ENCODE measurements at regions not wholly inside any gene's neighbourhood (a gene's known extent, or its start where the extent isn't known, plus 50 kb on each side); places are given as distances from the start of the nearest gene placed in this dataset.

GRCh38 chr9:2473681-2474080 lies 147.9 kb upstream of the VLDLR start:
- POLR2A ChIA-PET = no interaction called here
- intact Hi-C loops (cut with micrococcal nuclease; ENCODE audit: unreplicated experiment) (loop anchor here (10.0 kb wide), 1 partner anchor 339 kb away; no protein-coding TSS in a partner anchor), in situ Hi-C loops (cut with HindIII; ENCODE audit: low pct_unique_long_range_greater_than_20kb, low sequenced_read_pairs) (no loop called here)
- TF ChIP-seq REST (IDR thresholded peaks at IDR 0.05; ENCODE audit: insufficient read depth in 1 of 2, low read depth in 2 of 2, low read length in 1 of 2) (no peak), CTCF (IDR thresholded peaks at IDR 0.05) (no peak), TCF7L2 (IDR thresholded peaks at IDR 0.05; ENCODE audit: low read depth, low read length) (no peak), SIN3A (IDR thresholded peaks at IDR 0.05; ENCODE audit: borderline replicate concordance, insufficient read depth, low read depth, low read length) (no peak), POLR2AphosphoS5 (IDR thresholded peaks at IDR 0.05; ENCODE audit: low read depth, low read length) (no peak)
- H3K27me3 ChIP-seq (ENCODE audit: control insufficient read depth, insufficient read depth, low read length) = no peaks in the 10 kb centered on the region
- CTCF ChIA-PET = no interaction called here
- DNase-seq (ENCODE audit: low read depth, low spot score) (no peak), ATAC-seq (no peak)
- BruUV-seq (replicated peaks) = no TSS peak
- no peaks in the 10 kb centered on the region for H3K36me3 ChIP-seq (ENCODE audit: control insufficient read depth, insufficient read depth, low read length)
- no peaks in the 10 kb centered on the region for H3K4me1 ChIP-seq (ENCODE audit: control insufficient read depth, insufficient read depth, low read length)
- no peak overlapping the region for H3K4me3 ChIP-seq (ENCODE audit: low read depth in 2 of 2, low read length in 2 of 2)
- H3K27ac ChIP-seq (ENCODE audit: low read length) = no peak overlapping the region
- no peaks in the 10 kb centered on the region for H3K9me3 ChIP-seq (ENCODE audit: control insufficient read depth, insufficient read depth, low read depth, low read length)

DNA sequence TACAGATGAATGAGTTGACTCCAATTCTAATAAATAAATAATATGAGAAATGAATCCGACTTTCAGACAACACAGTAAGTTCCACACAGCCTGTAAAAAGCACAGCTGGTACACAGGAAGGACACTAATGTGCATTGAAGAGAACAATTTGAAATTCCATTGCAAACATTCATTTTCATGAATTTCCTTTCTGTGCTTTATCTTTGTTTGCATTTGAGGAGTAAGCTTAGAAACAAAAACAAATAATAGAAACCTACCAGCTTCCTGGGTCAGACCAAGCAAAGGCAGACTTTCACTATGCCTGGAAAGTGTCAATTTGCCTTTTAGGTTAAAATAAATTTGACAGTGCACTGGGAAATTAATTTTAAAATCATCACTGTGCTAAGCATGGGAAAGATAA lies 143.8 kb upstream of the VLDLR start:
- ATAC-seq (no peak), DNase-seq (ENCODE audit: low read depth, low spot score) (no peak)
- no TSS peak for BruUV-seq (replicated peaks)
- H3K9me3 ChIP-seq (ENCODE audit: control insufficient read depth, insufficient read depth, low read depth, low read length) = no peaks in the 10 kb centered on the region
- no peaks in the 10 kb centered on the region for H3K36me3 ChIP-seq (ENCODE audit: control insufficient read depth, insufficient read depth, low read length)
- in situ Hi-C loops (cut with HindIII; ENCODE audit: low pct_unique_long_range_greater_than_20kb, low sequenced_read_pairs) = no loop called here
- ChIA-PET POLR2A (no interaction called here), CTCF (no interaction called here)
- intact Hi-C loops (cut with micrococcal nuclease; ENCODE audit: unreplicated experiment) = loop anchor here (10.0 kb wide), 1 partner anchor 343 kb away; no protein-coding TSS in a partner anchor
- no peaks in the 10 kb centered on the region for H3K4me1 ChIP-seq (ENCODE audit: control insufficient read depth, insufficient read depth, low read length)
- TF ChIP-seq CTCF (IDR thresholded peaks at IDR 0.05) = no peak
- no peak for TF ChIP-seq POLR2AphosphoS5 (IDR thresholded peaks at IDR 0.05; ENCODE audit: low read depth, low read length)
- TF ChIP-seq REST (IDR thresholded peaks at IDR 0.05; ENCODE audit: insufficient read depth in 1 of 2, low read depth in 2 of 2, low read length in 1 of 2) = no peak
- TF ChIP-seq SIN3A (IDR thresholded peaks at IDR 0.05; ENCODE audit: borderline replicate concordance, insufficient read depth, low read depth, low read length) = no peak
- TF ChIP-seq TCF7L2 (IDR thresholded peaks at IDR 0.05; ENCODE audit: low read depth, low read length) = no peak
- no peak overlapping the region for H3K4me3 ChIP-seq (ENCODE audit: low read depth in 2 of 2, low read length in 2 of 2)
- H3K27ac ChIP-seq (ENCODE audit: low read length) = no peak overlapping the region
- H3K27me3 ChIP-seq (ENCODE audit: control insufficient read depth, insufficient read depth, low read length) = no peaks in the 10 kb centered on the region

Measured in Panc1 (cell line).